ENCODE measurements at regions not wholly inside any gene's neighbourhood (a gene's known extent, or its start where the extent isn't known, plus 50 kb on each side); places are given as distances from the start of the nearest gene placed in this dataset.

DNA sequence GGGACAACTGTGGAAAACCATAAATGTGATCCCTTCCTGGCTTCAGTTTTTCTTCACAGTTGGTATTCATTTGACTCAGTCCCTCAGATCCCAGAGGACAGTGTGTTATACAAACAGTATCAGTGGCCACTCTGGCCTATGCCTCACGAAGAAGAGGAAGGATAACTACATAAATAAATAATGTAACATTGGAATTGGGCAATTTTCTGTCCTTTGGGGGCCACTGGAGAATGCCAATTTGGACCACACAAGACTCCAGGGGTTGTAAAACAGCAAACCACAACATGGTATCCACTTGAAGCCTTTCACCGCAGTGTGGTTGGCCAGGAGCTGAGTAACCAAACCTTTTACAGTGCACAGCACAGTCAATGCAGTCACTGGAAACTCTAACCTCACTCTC is 1077.0 kb downstream of the ROBO2 start:
- Histone ChIP-seq H3K36me3 (ENCODE audit: control insufficient read depth in 1 of 2, insufficient read depth in 2 of 2, low read length in 2 of 2) (no peaks in the 10 kb centered on the region), H2AK5ac (ENCODE audit: low read length) (no peak overlapping the region), H3K4me1 (ENCODE audit: control insufficient read depth in 1 of 2, insufficient read depth in 2 of 2, low read length in 2 of 2) (no peaks in the 10 kb centered on the region), H3K4ac (ENCODE audit: low read depth, low read length) (no peak overlapping the region), H3K27me3 (ENCODE audit: insufficient read depth, low read length) (no peaks in the 10 kb centered on the region), H4K8ac (ENCODE audit: low read depth, low read length) (no peak overlapping the region), H2BK120ac (ENCODE audit: insufficient read depth, low read length, poor library complexity) (no peak overlapping the region), H3K18ac (ENCODE audit: low read length) (no peak overlapping the region), H2BK5ac (ENCODE audit: low read depth, low read length, poor library complexity) (no peak overlapping the region), H3K9me3 (ENCODE audit: insufficient read depth, low read depth, low read length) (no peaks in the 10 kb centered on the region), H3K9ac (ENCODE audit: low read length) (no peak overlapping the region), H3K23ac (ENCODE audit: low read length) (no peak overlapping the region), H3K27ac (ENCODE audit: low read depth, low read length) (no peak overlapping the region), H3K14ac (ENCODE audit: low read length) (no peak overlapping the region), H4K12ac (ENCODE audit: low read depth, low read length) (no peak overlapping the region), H3K4me3 (ENCODE audit: low read depth, low read length) (no peak overlapping the region), H3K79me2 (ENCODE audit: control insufficient read depth, insufficient read depth, low read length, poor library complexity) (no peaks in the 10 kb centered on the region), H2AFZ (ENCODE audit: insufficient read depth, low read length, poor library complexity) (no peak overlapping the region), H3K79me1 (ENCODE audit: low read length) (no peaks in the 10 kb centered on the region), H3K4me2 (ENCODE audit: low read length) (no peak overlapping the region), H4K91ac (ENCODE audit: low read depth, low read length) (no peak overlapping the region), H2BK12ac (ENCODE audit: low read length) (no peak overlapping the region)
- WGBS (ENCODE audit: extremely low coverage, insufficient coverage, insufficient read length) = no CpG with 5 or more reads among the region's 2 CpGs
- no peak for DNase-seq

DNA sequence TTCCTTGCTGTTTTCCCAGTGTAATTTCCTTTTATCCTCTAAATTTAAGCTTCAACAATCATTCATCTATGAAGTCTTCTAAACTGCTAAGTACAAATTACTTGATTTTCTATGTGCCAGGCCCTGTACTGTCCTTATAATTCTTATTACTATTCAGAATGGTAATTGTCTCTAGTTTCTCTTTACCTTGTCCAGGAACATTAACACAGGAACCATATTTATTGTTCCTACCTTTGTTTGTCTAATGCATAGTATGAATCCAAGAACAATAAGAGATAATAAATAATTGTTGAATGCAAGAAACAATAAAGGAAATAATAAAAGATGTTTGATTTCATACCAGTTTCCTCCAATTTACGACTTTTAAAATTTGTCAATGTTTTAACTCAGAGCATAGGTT is 1083.2 kb downstream of the ROBO2 start:
- Histone ChIP-seq H2BK12ac (ENCODE audit: low read length) (no peak overlapping the region), H3K18ac (ENCODE audit: low read length) (no peak overlapping the region), H3K36me3 (ENCODE audit: control insufficient read depth in 1 of 2, insufficient read depth in 2 of 2, low read length in 2 of 2) (no peaks in the 10 kb centered on the region), H4K8ac (ENCODE audit: low read depth, low read length) (no peak overlapping the region), H3K14ac (ENCODE audit: low read length) (no peak overlapping the region), H3K79me1 (ENCODE audit: low read length) (no peaks in the 10 kb centered on the region), H3K9me3 (ENCODE audit: insufficient read depth, low read depth, low read length) (no peaks in the 10 kb centered on the region), H3K4ac (ENCODE audit: low read depth, low read length) (no peak overlapping the region), H2AK5ac (ENCODE audit: low read length) (no peak overlapping the region), H4K12ac (ENCODE audit: low read depth, low read length) (no peak overlapping the region), H3K9ac (ENCODE audit: low read length) (no peak overlapping the region), H3K4me2 (ENCODE audit: low read length) (no peak overlapping the region), H3K4me3 (ENCODE audit: low read depth, low read length) (no peak overlapping the region), H3K27me3 (ENCODE audit: insufficient read depth, low read length) (no peaks in the 10 kb centered on the region), H2BK120ac (ENCODE audit: insufficient read depth, low read length, poor library complexity) (no peak overlapping the region), H2AFZ (ENCODE audit: insufficient read depth, low read length, poor library complexity) (no peak overlapping the region), H3K4me1 (ENCODE audit: control insufficient read depth in 1 of 2, insufficient read depth in 2 of 2, low read length in 2 of 2) (no peaks in the 10 kb centered on the region), H3K23ac (ENCODE audit: low read length) (no peak overlapping the region), H4K91ac (ENCODE audit: low read depth, low read length) (no peak overlapping the region), H3K27ac (ENCODE audit: low read depth, low read length) (no peak overlapping the region), H3K79me2 (ENCODE audit: control insufficient read depth, insufficient read depth, low read length, poor library complexity) (no peaks in the 10 kb centered on the region), H2BK5ac (ENCODE audit: low read depth, low read length, poor library complexity) (no peak overlapping the region)
- DNase-seq = no peak
- WGBS (ENCODE audit: extremely low coverage, insufficient coverage, insufficient read length) = no CpG with 5 or more reads among the region's 1 CpG

DNA sequence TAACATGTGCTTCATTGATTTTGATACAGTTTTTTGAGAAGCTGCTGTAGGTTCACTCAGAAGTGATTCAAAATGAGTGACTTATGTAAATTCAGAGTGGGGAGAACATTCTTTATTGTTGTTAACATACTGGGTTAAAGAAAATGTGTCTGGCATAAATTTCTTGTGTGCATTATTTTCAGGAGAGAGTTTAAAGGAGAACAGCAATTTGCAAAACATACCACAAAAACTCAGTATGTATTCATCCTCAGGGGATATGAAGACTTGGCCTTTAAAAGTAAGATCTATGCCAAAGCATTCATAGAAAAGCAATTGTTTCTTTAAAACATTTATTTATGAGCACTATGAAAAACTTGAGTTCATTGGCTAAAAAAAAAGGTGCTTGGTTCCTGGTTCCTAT is 1089.8 kb downstream of the ROBO2 start:
- Histone ChIP-seq H3K4me1 (ENCODE audit: control insufficient read depth in 1 of 2, insufficient read depth in 2 of 2, low read length in 2 of 2) (no peaks in the 10 kb centered on the region), H3K27ac (ENCODE audit: low read depth, low read length) (no peak overlapping the region), H2BK120ac (ENCODE audit: insufficient read depth, low read length, poor library complexity) (no peak overlapping the region)

DNA sequence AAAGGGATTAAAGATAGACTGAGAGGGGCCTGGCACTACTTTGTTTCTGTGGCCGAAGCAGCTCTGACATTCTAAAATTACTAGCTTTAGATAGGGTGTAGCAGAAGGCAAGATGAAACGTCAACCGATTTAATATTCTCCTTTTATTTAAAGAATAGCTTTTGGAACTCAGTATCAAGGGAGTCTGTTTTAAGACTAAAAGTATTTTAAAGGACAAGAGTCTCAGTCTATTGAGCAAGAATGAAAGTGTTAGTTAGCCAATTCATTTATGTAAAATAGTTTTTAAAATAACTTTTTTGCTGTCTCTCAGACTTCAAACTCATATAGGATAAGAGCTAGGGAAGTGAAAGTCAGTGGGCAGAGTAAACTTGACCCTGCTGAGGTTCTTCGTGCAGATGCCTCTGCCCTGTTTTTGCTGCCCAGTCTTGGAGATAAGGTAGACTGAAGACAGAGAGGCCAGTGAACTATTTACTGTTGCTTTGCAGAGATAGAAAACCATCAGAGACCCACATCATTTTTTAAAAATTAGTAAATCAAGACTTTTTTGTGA is 1090.9 kb downstream of the ROBO2 start:
- H3K79me1 ChIP-seq (ENCODE audit: low read length) = no peaks in the 10 kb centered on the region
- no peak overlapping the region for H2BK12ac ChIP-seq (ENCODE audit: low read length)
- no peaks in the 10 kb centered on the region for H3K4me1 ChIP-seq (ENCODE audit: control insufficient read depth in 1 of 2, insufficient read depth in 2 of 2, low read length in 2 of 2)
- H3K36me3 ChIP-seq (ENCODE audit: control insufficient read depth in 1 of 2, insufficient read depth in 2 of 2, low read length in 2 of 2) = no peaks in the 10 kb centered on the region
- H4K91ac ChIP-seq (ENCODE audit: low read depth, low read length) = no peak overlapping the region
- H2BK5ac ChIP-seq (ENCODE audit: low read depth, low read length, poor library complexity) = no peak overlapping the region
- no peak overlapping the region for H3K4ac ChIP-seq (ENCODE audit: low read depth, low read length)
- no peak overlapping the region for H3K4me3 ChIP-seq (ENCODE audit: low read depth, low read length)
- H3K27me3 ChIP-seq (ENCODE audit: insufficient read depth, low read length) = no peaks in the 10 kb centered on the region
- H3K27ac ChIP-seq (ENCODE audit: low read depth, low read length) = no peak overlapping the region
- no peak for DNase-seq
- no peak overlapping the region for H4K8ac ChIP-seq (ENCODE audit: low read depth, low read length)
- H3K14ac ChIP-seq (ENCODE audit: low read length) = no peak overlapping the region
- H2BK120ac ChIP-seq (ENCODE audit: insufficient read depth, low read length, poor library complexity) = no peak overlapping the region
- H4K12ac ChIP-seq (ENCODE audit: low read depth, low read length) = no peak overlapping the region
- H3K23ac ChIP-seq (ENCODE audit: low read length) = no peak overlapping the region
- H3K9ac ChIP-seq (ENCODE audit: low read length) = no peak overlapping the region
- H2AFZ ChIP-seq (ENCODE audit: insufficient read depth, low read length, poor library complexity) = no peak overlapping the region
- no peaks in the 10 kb centered on the region for H3K9me3 ChIP-seq (ENCODE audit: insufficient read depth, low read depth, low read length)
- H2AK5ac ChIP-seq (ENCODE audit: low read length) = no peak overlapping the region
- no peaks in the 10 kb centered on the region for H3K79me2 ChIP-seq (ENCODE audit: control insufficient read depth, insufficient read depth, low read length, poor library complexity)
- H3K18ac ChIP-seq (ENCODE audit: low read length) = no peak overlapping the region
- no CpG with 5 or more reads among the region's 4 CpGs for WGBS (ENCODE audit: extremely low coverage, insufficient coverage, insufficient read length)
- no peak overlapping the region for H3K4me2 ChIP-seq (ENCODE audit: low read length)

More for the DNA sequence above, 1089.8 kb downstream of the ROBO2 start:
- Histone ChIP-seq H3K9ac (ENCODE audit: low read length) (no peak overlapping the region), H3K23ac (ENCODE audit: low read length) (no peak overlapping the region), H3K79me1 (ENCODE audit: low read length) (no peaks in the 10 kb centered on the region), H3K14ac (ENCODE audit: low read length) (no peak overlapping the region), H3K9me3 (ENCODE audit: insufficient read depth, low read depth, low read length) (no peaks in the 10 kb centered on the region), H3K36me3 (ENCODE audit: control insufficient read depth in 1 of 2, insufficient read depth in 2 of 2, low read length in 2 of 2) (no peaks in the 10 kb centered on the region), H4K8ac (ENCODE audit: low read depth, low read length) (no peak overlapping the region), H4K91ac (ENCODE audit: low read depth, low read length) (no peak overlapping the region), H3K4ac (ENCODE audit: low read depth, low read length) (no peak overlapping the region), H2BK12ac (ENCODE audit: low read length) (no peak overlapping the region), H3K27me3 (ENCODE audit: insufficient read depth, low read length) (no peaks in the 10 kb centered on the region), H3K18ac (ENCODE audit: low read length) (no peak overlapping the region), H4K12ac (ENCODE audit: low read depth, low read length) (no peak overlapping the region), H2AK5ac (ENCODE audit: low read length) (no peak overlapping the region), H2BK5ac (ENCODE audit: low read depth, low read length, poor library complexity) (no peak overlapping the region), H3K79me2 (ENCODE audit: control insufficient read depth, insufficient read depth, low read length, poor library complexity) (no peaks in the 10 kb centered on the region), H3K4me3 (ENCODE audit: low read depth, low read length) (no peak overlapping the region), H3K4me2 (ENCODE audit: low read length) (no peak overlapping the region), H2AFZ (ENCODE audit: insufficient read depth, low read length, poor library complexity) (no peak overlapping the region)
- no peak for DNase-seq
